ENCODE measurements at regions not wholly inside any gene's neighbourhood (a gene's known extent, or its start where the extent isn't known, plus 50 kb on each side); places are given as distances from the start of the nearest gene placed in this dataset.

DNA sequence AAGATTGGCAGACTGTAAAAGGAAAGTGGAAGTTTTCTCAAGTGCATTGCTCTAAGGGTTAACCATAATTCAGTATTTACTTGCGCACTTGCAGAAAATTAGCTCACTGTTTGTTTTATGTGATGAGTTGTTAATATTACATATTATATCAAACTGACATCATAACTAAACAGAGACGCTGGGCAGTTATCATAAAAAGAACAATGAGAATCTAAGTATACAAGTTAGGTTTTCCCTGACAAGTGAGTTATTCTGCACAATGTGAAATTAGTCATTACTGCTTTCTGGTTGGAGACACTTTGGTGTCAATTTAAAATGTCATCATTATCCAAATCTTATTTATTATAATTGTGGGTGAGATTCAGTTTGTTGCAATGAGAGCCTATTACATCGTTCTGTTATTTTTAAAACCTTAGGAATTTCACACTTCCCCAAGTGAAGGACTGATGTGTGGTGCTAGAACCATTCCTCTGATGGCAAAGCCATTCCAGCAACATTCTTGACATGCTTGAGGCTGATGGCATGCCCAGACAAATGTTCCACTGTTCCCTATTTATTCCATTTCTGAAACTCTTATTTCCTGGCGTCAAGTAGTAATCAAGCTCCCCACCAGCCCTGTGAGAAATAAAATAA lies 90.1 kb upstream of the FLRT2 start:
- Histone ChIP-seq H3K36me3 (replicated peaks in 1 of 2; ENCODE audit: control insufficient read depth in 1 of 2, insufficient read depth in 2 of 2, low read length in 2 of 2) (no peaks in the 10 kb centered on the region), H3K27me3 (ENCODE audit: control insufficient read depth in 2 of 2, insufficient read depth in 2 of 2, low read length in 2 of 2) (no peaks in the 10 kb centered on the region), H3K4me2 (replicated peaks; ENCODE audit: extremely low read depth, low read length, poor library complexity, severe bottlenecking) (no peak overlapping the region), H3K4me3 (replicated peaks in 1 of 3; ENCODE audit: low read depth in 2 of 3, low read length in 3 of 3) (no peak overlapping the region), H4K20me1 (ENCODE audit: insufficient read depth, low read length) (no peaks in the 10 kb centered on the region), H3K9ac (ENCODE audit: insufficient read depth, low read length, poor library complexity, severe bottlenecking) (no peak overlapping the region), H3K4me1 (ENCODE audit: control insufficient read depth in 1 of 2, insufficient read depth in 2 of 2, low read length in 2 of 2) (peaks cover 9 to 24% of the 10 kb centered on the region in 2 donors), H3K9me3 (replicated peaks in 1 of 2; ENCODE audit: control insufficient read depth in 1 of 2, insufficient read depth in 1 of 2, low read length in 2 of 2) (no peaks in the 10 kb centered on the region), H3K79me2 (ENCODE audit: insufficient read depth, low read length) (no peaks in the 10 kb centered on the region), H2AFZ (ENCODE audit: insufficient read depth, low read depth, low read length, poor library complexity, severe bottlenecking) (no peak overlapping the region), H3K27ac (ENCODE audit: low read depth in 1 of 2, low read length in 2 of 2) (no peak overlapping the region)
- no CpG with 5 or more reads among the region's 4 CpGs for WGBS (ENCODE audit: insufficient coverage)
- DNase-seq: no peak
- H3K4me1 Mint-ChIP-seq: peaks cover 17% of the 10 kb centered on the region
- TF ChIP-seq CTCF (IDR thresholded peaks at IDR 0.05): no peak
- intact Hi-C loops (cut with micrococcal nuclease): no loop called here
- no peaks in the 10 kb centered on the region for H3K36me3 Mint-ChIP-seq
- no peak overlapping the region for H3K27ac Mint-ChIP-seq
- no peak overlapping the region for H3K4me3 Mint-ChIP-seq
- H3K9me3 Mint-ChIP-seq: peaks cover 0 to 4% (median 2%) of the 10 kb centered on the region in 7 donors
- peaks cover 0 to 2% (median 0%) of the 10 kb centered on the region in 3 donors for H3K27me3 Mint-ChIP-seq (ENCODE audit: low read depth in 3 of 3)

DNA sequence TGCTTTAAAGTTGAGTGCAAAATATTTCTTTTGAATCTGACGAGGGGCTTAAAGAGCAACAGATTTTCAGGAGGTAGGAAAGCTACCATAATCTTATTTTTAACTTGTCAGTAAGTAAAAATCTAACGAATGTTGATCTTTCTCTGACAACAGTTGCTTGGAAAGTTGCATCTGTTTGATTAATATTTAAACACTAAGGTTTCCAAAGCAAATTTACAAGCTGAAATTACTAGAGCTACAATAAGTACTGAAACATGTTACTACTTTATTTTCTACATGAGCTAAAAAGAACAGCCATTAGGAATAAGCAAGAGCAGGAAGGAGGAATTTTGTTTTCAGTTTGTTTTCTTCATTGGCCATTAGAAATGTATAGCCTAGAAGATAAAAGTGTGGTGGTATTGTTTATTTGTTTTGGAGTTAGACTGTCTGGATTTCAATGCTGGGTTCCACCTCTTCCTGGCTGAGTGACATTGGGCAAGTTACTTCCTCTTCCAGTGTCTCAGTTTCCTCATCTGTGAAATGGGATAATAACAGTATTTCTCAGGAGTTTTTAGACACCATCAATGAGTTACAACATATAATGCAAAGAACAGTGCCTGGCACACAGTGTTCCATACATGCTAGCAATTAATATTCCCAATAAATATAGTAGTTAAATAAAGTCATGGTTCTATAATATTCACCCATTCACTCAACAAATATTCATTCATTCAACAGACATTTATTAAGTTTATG lies 87.9 kb upstream of the FLRT2 start:
- Mint-ChIP-seq H3K27ac (no peak overlapping the region), H3K4me1 (peaks cover 27% of the 10 kb centered on the region), H3K27me3 (ENCODE audit: low read depth in 3 of 3) (no peaks in the 10 kb centered on the region), H3K9me3 (peaks cover 0 to 6% (median 2%) of the 10 kb centered on the region in 7 donors), H3K36me3 (no peaks in the 10 kb centered on the region), H3K4me3 (no peak overlapping the region)
- H3K9ac ChIP-seq (ENCODE audit: insufficient read depth, low read length, poor library complexity, severe bottlenecking): no peak overlapping the region
- H3K27ac ChIP-seq (ENCODE audit: low read depth in 1 of 2, low read length in 2 of 2): no peak overlapping the region
- H2AFZ ChIP-seq (ENCODE audit: insufficient read depth, low read depth, low read length, poor library complexity, severe bottlenecking): no peak overlapping the region
- H4K20me1 ChIP-seq (ENCODE audit: insufficient read depth, low read length): no peaks in the 10 kb centered on the region
- no peaks in the 10 kb centered on the region for H3K9me3 ChIP-seq (replicated peaks in 1 of 2; ENCODE audit: control insufficient read depth in 1 of 2, insufficient read depth in 1 of 2, low read length in 2 of 2)
- H3K36me3 ChIP-seq (replicated peaks in 1 of 2; ENCODE audit: control insufficient read depth in 1 of 2, insufficient read depth in 2 of 2, low read length in 2 of 2): no peaks in the 10 kb centered on the region
- H3K4me1 ChIP-seq (ENCODE audit: control insufficient read depth in 1 of 2, insufficient read depth in 2 of 2, low read length in 2 of 2): peaks cover 13 to 33% of the 10 kb centered on the region in 2 donors
- no CpG with 5 or more reads among the region's 2 CpGs for WGBS (ENCODE audit: insufficient coverage)
- H3K4me3 ChIP-seq (replicated peaks in 1 of 3; ENCODE audit: low read depth in 2 of 3, low read length in 3 of 3): no peak overlapping the region
- no peaks in the 10 kb centered on the region for H3K27me3 ChIP-seq (ENCODE audit: control insufficient read depth in 2 of 2, insufficient read depth in 2 of 2, low read length in 2 of 2)
- H3K4me2 ChIP-seq (replicated peaks; ENCODE audit: extremely low read depth, low read length, poor library complexity, severe bottlenecking): no peak overlapping the region
- intact Hi-C loops (cut with micrococcal nuclease): no loop called here
- no peak for TF ChIP-seq CTCF (IDR thresholded peaks at IDR 0.05)
- DNase-seq: no peak
- H3K79me2 ChIP-seq (ENCODE audit: insufficient read depth, low read length): no peaks in the 10 kb centered on the region

Data from CD14-positive monocyte (primary cell).